Uterus (tissue), 3 donors: ENCODE measurements at regions not wholly inside any gene's neighbourhood (a gene's known extent, or its start where the extent isn't known, plus 50 kb on each side); places are given as distances from the start of the nearest gene placed in this dataset.

Source experiments
- DNase-seq, 2 donors: peaks; one replicate each; pipeline ENCODE4 v3.0.0-alpha.2; 2019 to 2020
- H3K27ac ChIP-seq, 2 donors: fragments of 200-600 bp; sonication (generic); 1 replicate in 1 of 2; 2 replicates in 1 of 2; pipeline ENCODE4 v1.5.1; 2016 to 2018
- H3K27me3 ChIP-seq, 2 donors: fragments of 200-600 bp; sonication (generic); one replicate each; pipeline ENCODE4 v1.5.1; 2018 to 2019; ENCODE audit warnings: control low read depth in 1 of 2
- H3K36me3 ChIP-seq, 2 donors: fragments of 200-600 bp; sonication (generic); one replicate each; pipeline ENCODE4 v1.5.1; 2019; ENCODE audit warnings: control low read depth in 1 of 2
- H3K4me1 ChIP-seq, 2 donors: fragments of 200-600 bp; sonication (generic); one replicate each; pipeline ENCODE4 v1.5.1; 2018 to 2019; ENCODE audit warnings: control low read depth in 1 of 2
- H3K4me3 ChIP-seq, 2 donors: fragments of 200-600 bp; sonication (generic); 1 replicate in 1 of 2; 2 replicates in 1 of 2; pipeline ENCODE4 v1.5.1; 2018 to 2019; ENCODE audit warnings: mild to moderate bottlenecking in 1 of 2
- H3K9me3 ChIP-seq, 2 donors: fragments of 200-600 bp; sonication (generic); one replicate each; pipeline ENCODE4 v1.5.1; 2019; ENCODE audit warnings: control low read depth in 1 of 2
- CTCF ChIP-seq, 4 experiments: fragments of 200-600 bp in 2 of 4; fragments of 450-650 bp in 2 of 4; sonication (generic) in 2 of 4; IDR thresholded peaks; one replicate each; pipeline ENCODE4 v1.5.1; 2016 to 2019; ENCODE audit warnings: antibody characterized with exemption in 4 of 4, mild to moderate bottlenecking in 2 of 4, moderate library complexity in 1 of 4
- POLR2A ChIP-seq, 2 donors: fragments of 450-650 bp; IDR thresholded peaks; one replicate each; pipeline ENCODE4 v1.6.1; 2016; ENCODE audit warnings: antibody characterized with exemption in 2 of 2, mild to moderate bottlenecking in 1 of 2, moderate library complexity in 1 of 2
- intact Hi-C: fragments of 100-400 bp; cut with DNase I; formaldehyde crosslinking; loops from one replicate; pipeline ENCODE4 v1.15.1; 2023; ENCODE audit warnings: low total_unique reads
- donor health status: DM: yes; HTN: yes; CAD: no.

DNA sequence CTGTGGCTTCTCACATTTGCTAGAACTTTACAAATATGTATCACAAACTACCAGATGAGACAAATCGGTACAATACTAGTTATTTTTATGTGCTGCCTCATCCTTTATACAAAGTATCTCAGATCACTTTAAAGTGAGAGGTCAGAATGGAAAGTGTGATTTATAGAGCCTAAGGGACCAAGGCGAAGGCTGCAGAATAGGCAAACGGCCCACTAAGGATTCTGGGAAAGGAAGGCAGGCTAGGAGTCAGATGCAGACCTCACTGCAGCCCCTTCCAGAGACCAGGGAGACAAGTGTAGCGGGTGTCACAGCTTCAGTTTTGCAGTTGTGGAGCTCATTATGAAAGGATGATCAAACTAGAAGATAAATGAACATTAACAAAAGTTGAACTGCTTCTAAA is 190.6 kb downstream of the HIBADH start:
- H3K36me3 ChIP-seq = no peaks in the 10 kb centered on the region
- no peaks in the 10 kb centered on the region for H3K9me3 ChIP-seq
- intact Hi-C loops = no loop called here
- H3K27ac ChIP-seq = no peak overlapping the region
- TF ChIP-seq CTCF (IDR thresholded peaks at IDR 0.05) (no peak), POLR2A (IDR thresholded peaks at IDR 0.05) (no peak)
- no peaks in the 10 kb centered on the region for H3K4me1 ChIP-seq
- no peak overlapping the region for H3K4me3 ChIP-seq
- no peak for DNase-seq
- no peaks in the 10 kb centered on the region for H3K27me3 ChIP-seq
